MM.1S (cell line): ENCODE measurements at regions not wholly inside any gene's neighbourhood (a gene's known extent, or its start where the extent isn't known, plus 50 kb on each side); places are given as distances from the start of the nearest gene placed in this dataset.

Source experiments
- EZH2 ChIP-seq: fragments of 300-600 bp; sonication (generic); optimal IDR thresholded peaks from 2 replicates; pipeline ENCODE3; 2017; ENCODE audit warnings: low read depth, mild to moderate bottlenecking, antibody characterized with exemption, low read length, mixed read lengths
- EZH2phosphoT487 ChIP-seq: fragments of 300-600 bp; sonication (generic); IDR thresholded peaks from 2 replicates; pipeline ENCODE4 v1.6.1; 2018; ENCODE audit warnings: antibody characterized with exemption, low read length
- TF ChIP-seq, protein P1 (sequence below): fragments of 300-600 bp; sonication (generic); IDR thresholded peaks from 2 replicates; pipeline ENCODE4 v1.5.1; 2016; ENCODE audit warnings: antibody characterized with exemption, low read length, mixed read lengths

DNA sequence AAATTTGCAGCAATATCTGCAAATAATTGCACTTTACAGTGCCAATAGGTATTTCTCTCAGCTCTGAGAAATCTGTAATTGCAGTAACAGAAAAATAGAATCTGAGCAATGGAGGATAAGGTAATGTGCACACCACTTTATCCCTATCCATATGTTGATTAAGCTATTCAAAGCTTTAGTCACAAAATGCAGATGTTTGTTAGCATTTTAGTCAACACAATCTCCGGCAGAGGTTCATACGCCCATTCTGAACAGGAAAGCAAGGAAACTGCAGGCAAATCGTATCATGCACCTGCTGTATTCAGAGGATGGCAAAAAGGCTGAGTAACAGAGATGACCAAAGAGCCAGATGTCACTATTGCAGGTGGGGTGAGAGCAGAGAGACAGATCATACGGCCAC lies 566.2 kb upstream of the CDH2 start:
- TF ChIP-seq, protein P1, sequence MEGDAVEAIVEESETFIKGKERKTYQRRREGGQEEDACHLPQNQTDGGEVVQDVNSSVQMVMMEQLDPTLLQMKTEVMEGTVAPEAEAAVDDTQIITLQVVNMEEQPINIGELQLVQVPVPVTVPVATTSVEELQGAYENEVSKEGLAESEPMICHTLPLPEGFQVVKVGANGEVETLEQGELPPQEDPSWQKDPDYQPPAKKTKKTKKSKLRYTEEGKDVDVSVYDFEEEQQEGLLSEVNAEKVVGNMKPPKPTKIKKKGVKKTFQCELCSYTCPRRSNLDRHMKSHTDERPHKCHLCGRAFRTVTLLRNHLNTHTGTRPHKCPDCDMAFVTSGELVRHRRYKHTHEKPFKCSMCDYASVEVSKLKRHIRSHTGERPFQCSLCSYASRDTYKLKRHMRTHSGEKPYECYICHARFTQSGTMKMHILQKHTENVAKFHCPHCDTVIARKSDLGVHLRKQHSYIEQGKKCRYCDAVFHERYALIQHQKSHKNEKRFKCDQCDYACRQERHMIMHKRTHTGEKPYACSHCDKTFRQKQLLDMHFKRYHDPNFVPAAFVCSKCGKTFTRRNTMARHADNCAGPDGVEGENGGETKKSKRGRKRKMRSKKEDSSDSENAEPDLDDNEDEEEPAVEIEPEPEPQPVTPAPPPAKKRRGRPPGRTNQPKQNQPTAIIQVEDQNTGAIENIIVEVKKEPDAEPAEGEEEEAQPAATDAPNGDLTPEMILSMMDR = no peak
- TF ChIP-seq EZH2phosphoT487 (no peak), EZH2 (no peak)
